ENCODE measurements at regions not wholly inside any gene's neighbourhood (a gene's known extent, or its start where the extent isn't known, plus 50 kb on each side); places are given as distances from the start of the nearest gene placed in this dataset.

DNA sequence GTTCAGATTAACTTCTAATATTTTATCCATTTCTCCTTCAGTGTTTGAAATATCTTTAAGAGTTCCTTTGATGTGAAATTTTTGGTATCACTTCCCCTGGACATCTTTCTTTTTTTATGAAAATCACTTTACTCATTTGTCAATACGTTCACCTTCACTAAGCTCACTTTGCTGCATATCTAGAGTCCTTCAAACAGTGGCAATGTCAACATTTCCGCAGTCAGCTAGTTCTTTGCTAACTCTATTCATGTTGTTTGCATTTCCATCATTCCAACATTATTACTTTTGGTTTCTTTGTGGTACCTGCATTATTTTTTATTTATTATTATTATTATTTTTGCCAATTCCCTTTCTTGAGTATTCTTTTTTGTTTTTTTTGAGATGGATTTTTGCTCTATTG, 203.0 kb downstream of the GPAT3 start:
- no peak for TF ChIP-seq POLR2A (IDR thresholded peaks at IDR 0.05)
- TF ChIP-seq, protein P1, sequence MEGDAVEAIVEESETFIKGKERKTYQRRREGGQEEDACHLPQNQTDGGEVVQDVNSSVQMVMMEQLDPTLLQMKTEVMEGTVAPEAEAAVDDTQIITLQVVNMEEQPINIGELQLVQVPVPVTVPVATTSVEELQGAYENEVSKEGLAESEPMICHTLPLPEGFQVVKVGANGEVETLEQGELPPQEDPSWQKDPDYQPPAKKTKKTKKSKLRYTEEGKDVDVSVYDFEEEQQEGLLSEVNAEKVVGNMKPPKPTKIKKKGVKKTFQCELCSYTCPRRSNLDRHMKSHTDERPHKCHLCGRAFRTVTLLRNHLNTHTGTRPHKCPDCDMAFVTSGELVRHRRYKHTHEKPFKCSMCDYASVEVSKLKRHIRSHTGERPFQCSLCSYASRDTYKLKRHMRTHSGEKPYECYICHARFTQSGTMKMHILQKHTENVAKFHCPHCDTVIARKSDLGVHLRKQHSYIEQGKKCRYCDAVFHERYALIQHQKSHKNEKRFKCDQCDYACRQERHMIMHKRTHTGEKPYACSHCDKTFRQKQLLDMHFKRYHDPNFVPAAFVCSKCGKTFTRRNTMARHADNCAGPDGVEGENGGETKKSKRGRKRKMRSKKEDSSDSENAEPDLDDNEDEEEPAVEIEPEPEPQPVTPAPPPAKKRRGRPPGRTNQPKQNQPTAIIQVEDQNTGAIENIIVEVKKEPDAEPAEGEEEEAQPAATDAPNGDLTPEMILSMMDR (IDR thresholded peaks at IDR 0.05) = no peak

All from testis (tissue), 2 donors.